HG03558 (cell line): ENCODE measurements at regions not wholly inside any gene's neighbourhood (a gene's known extent, or its start where the extent isn't known, plus 50 kb on each side); places are given as distances from the start of the nearest gene placed in this dataset.
"Not testable (repeated sequence)": the region's sequence is repeated elsewhere in the genome, so short reads cannot be mapped to it uniquely, and the experiment has no call there.

Source experiments
- ATAC-seq: cut with Tn5 transposase; IDR thresholded peaks from one replicate; pipeline ENCODE4 v1.9.1; 2021; ENCODE audit warnings: moderate number of reproducible peaks; ENCODE audit not compliant: unreplicated experiment; ENCODE audit errors: extremely low read depth

- no peak for ATAC-seq
Measured at GRCh38 chr11:25159341-25159740, 662.5 kb downstream of the LUZP2 start.

DNA sequence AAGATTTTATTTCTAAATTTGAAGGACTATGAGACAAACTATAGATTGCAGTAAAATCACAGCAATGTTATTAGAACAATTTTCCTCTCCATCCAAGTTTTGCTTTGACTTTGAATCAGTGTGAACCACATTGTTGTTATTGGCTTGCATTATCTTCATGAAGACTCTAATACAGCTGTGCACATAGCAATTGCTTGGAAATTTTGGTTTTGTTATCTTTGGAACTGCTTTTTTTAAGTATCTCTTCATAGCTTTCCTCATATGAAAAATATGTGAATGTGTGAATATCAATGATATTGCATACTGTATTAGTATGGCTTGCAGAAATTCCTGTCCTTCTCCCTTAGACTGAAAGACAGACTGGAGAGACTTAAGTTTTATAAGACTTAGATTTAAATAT, 666.6 kb downstream of the LUZP2 start:
- no peak for ATAC-seq

GRCh38 chr11:25180187-25180586, 683.3 kb downstream of the LUZP2 start:
- no peak for ATAC-seq

GRCh38 chr11:25183411-25183810, 686.6 kb downstream of the LUZP2 start:
- no peak for ATAC-seq

DNA sequence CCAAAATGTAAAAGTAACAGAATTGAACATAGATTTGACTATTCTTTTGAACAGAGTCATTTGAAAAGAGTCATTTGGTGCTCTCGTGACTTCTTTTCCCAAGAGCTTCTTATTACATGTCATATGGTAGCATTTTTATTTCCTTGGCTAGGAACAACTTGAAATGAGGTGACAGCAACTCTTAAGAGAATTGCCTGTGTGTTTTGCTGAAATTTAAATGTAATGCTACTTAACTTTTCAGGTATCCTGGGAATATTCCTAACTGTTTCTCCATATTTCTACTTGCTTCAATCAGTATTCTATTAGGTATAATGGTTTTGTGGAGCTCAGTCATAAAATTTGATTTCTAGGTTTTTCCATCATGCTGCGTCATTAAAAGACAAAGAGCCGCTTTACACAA, 700.7 kb downstream of the LUZP2 start:
- no peak for ATAC-seq

DNA sequence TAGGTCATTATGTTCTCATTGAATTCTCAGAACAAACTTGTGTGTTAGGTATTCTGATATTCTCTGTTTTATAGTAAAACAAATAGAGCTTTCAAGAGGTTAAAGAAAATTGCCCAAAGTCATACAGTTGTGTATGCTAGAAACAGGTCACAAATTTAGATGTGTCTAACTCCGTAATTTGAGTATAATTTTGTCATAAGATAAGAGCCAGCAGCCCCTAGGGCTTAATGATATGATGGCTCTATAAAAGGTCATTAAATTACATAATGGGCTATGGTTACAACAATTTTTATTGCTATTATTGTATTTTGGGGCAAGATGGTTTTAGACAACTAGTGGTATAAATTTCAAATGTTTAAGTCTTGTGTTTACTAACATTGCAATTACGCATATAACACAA, 701.9 kb downstream of the LUZP2 start:
- ATAC-seq: no peak

DNA sequence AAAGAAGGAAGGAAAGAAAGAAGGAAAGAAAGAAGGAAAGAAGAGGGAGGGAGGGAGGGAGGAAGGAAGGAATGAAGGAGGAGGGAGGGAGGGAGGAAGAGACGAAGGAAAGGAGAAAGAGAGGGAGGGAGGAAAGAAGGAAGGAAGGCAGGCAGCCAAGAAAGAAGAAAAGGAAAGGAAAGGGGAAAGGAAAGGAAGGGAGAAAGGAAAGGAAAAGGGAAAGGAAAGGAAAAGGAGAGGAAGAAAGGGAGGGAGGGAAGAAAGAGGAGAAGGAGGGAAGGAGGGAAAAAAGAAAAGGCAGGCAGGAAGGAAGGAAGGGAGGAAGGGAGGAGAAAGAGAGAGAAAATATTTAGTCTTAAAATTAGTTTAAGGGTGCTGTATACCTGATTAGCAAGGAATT, 704.1 kb downstream of the LUZP2 start:
- no peak for ATAC-seq

GRCh38 chr11:25206762-25207161, 709.9 kb downstream of the LUZP2 start:
- ATAC-seq: no peak

- no peak for ATAC-seq
Measured at GRCh38 chr11:25211635-25212254, 714.9 kb downstream of the LUZP2 start.

GRCh38 chr11:25214535-25215176, 717.8 kb downstream of the LUZP2 start:
- ATAC-seq: no peak

- ATAC-seq: no peak
Measured at GRCh38 chr11:25218036-25218435, 721.2 kb downstream of the LUZP2 start.

DNA sequence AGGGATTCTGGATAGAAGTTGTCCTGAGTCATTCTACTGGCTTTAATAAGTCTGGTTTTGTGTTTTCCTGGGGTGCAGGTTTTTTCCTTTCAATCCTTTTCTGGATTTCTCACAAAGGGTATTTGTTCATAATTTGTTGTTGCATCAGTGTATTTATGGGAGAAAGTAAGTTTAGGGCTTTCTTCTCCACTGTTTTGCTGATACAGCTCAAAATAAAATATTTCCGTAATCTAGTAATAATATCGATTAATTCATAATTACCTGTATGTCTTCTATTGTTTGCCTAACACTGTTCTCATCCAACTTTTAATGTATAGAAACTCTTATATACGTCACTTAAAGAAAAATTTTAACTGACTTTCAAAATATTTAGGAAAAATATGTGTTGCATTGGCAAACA, 728.2 kb downstream of the LUZP2 start:
- ATAC-seq: no peak

GRCh38 chr11:25242928-25243327, 746.1 kb downstream of the LUZP2 start:
- ATAC-seq: no peak

- no peak for ATAC-seq
Measured at GRCh38 chr11:25244126-25244525, 747.3 kb downstream of the LUZP2 start.

- no peak for ATAC-seq
Measured at GRCh38 chr11:25247336-25247735, 750.5 kb downstream of the LUZP2 start.

DNA sequence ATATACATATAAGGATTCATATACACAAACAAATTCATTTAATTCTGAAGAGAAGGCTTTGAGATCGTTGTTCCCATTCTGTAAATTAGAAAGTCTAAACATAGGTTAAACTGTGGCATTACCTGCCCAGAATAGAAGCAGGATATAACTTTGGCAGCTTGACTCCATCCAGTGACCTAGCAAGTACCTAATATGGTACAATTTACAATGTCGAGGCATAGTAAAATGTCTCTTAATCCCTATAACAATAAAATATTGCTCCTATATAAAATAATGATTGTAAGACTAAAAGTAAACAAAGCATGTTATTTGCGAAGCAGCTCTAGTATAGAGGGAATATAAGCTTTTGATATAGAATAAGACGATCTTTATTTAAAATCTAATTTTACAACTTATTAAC, 756.0 kb downstream of the LUZP2 start:
- no peak for ATAC-seq

DNA sequence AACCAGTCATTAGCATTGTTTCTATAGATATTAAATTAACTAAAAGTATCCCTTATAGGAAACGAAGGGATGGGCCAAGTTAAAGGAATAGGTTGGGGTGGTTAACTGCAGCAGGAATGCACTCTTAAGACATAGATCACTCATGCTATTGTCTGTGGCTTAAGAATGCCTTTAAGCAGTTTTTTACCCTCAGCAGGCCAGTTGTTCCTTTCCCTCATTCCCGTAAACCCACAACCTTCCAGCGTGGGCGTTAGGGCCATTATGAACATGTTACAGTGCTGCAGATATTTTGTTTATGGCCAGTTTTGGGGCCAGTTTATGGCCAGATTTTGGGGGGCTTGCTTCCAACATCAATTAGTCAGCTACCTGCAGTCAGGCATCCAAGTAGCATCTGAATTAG, 767.0 kb downstream of the LUZP2 start:
- not testable (repeated sequence) for ATAC-seq

DNA sequence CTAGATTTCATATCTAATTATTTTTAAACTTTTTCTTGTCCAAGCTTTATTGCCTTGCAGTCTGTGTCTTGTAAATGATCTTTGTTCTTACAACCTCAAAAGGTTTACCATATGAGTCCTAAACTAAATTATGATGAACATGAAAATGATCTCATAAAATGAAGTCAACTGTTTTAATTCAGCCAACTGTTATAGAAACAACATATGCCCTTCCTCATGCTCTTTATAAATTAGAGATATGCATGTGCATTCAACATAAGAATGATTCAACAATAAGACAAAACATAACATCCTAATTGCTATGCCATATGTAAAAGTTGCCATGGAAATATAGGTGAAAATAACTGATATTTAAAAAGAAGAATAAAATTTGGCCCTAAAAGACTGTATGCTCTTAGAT, 774.4 kb downstream of the LUZP2 start:
- ATAC-seq: no peak

- ATAC-seq: no peak
Measured at GRCh38 chr11:25272214-25272613, 775.4 kb downstream of the LUZP2 start.

- not testable (repeated sequence) for ATAC-seq
Measured at GRCh38 chr11:25280821-25281220, 784.0 kb downstream of the LUZP2 start.

DNA sequence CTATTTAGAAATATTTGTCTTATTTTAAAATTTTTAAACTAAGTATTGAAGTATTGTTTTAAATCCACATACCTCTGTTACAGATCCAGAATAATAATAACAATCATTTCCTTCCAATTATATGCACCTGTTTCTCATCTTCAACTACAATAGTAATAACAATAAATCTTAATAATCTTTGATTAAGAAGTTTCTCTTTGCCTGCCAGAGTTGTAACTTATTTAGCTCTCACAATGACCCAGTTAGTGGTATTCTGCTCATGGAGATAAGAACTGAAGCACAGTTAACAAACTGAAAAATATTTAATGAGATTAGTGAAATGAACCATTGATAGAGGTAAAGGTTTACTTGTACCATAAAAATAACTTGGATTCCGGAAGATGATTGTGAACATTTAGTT, 796.3 kb downstream of the LUZP2 start:
- no peak for ATAC-seq

GRCh38 chr11:25298450-25298849, 801.6 kb downstream of the LUZP2 start:
- no peak for ATAC-seq
